C4-2B (cell line): ENCODE measurements at regions not wholly inside any gene's neighbourhood (a gene's known extent, or its start where the extent isn't known, plus 50 kb on each side); places are given as distances from the start of the nearest gene placed in this dataset.

ENCODE experiments used
- ZFX ChIP-seq: fragments of 450-650 bp; IDR thresholded peaks from 2 replicates; pipeline ENCODE4 v1.6.1; 2017
- TF ChIP-seq, protein P1 (sequence below): fragments of 450-650 bp; conservative IDR thresholded peaks from 2 replicates; pipeline ENCODE4 v1.5.1; 2017; ENCODE audit warnings: mild to moderate bottlenecking

GRCh38 chr5:163789870-163790269 is 284.5 kb downstream of the MAT2B start:
- TF ChIP-seq, protein P1, sequence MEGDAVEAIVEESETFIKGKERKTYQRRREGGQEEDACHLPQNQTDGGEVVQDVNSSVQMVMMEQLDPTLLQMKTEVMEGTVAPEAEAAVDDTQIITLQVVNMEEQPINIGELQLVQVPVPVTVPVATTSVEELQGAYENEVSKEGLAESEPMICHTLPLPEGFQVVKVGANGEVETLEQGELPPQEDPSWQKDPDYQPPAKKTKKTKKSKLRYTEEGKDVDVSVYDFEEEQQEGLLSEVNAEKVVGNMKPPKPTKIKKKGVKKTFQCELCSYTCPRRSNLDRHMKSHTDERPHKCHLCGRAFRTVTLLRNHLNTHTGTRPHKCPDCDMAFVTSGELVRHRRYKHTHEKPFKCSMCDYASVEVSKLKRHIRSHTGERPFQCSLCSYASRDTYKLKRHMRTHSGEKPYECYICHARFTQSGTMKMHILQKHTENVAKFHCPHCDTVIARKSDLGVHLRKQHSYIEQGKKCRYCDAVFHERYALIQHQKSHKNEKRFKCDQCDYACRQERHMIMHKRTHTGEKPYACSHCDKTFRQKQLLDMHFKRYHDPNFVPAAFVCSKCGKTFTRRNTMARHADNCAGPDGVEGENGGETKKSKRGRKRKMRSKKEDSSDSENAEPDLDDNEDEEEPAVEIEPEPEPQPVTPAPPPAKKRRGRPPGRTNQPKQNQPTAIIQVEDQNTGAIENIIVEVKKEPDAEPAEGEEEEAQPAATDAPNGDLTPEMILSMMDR = no peak
- TF ChIP-seq ZFX = no peak
